IMR-90 (cell line): ENCODE measurements at regions not wholly inside any gene's neighbourhood (a gene's known extent, or its start where the extent isn't known, plus 50 kb on each side); places are given as distances from the start of the nearest gene placed in this dataset.

Source experiments
- ATAC-seq: fragments of 200-7000 bp; cut with Tn5 transposase; 2 replicates; pipeline ENCODE4 v1.9.1; 2020; ENCODE audit warnings: low read depth, mild to moderate bottlenecking, moderate library complexity
- BruUV-seq: library from RNA; stranded (reverse); fragments of 400-500 nt; replicated peaks from 2 replicates; lab custom pipeline; 2021; lab: Mats Ljungman, UMichigan
- CTCF ChIA-PET: fragments of 300-600 bp; formaldehyde crosslinking; extraction: SDS; loops from one replicate; lab custom pipeline; 2021; ENCODE audit warnings: antibody characterized with exemption; lab: Yijun Ruan, JAX
- POLR2A ChIA-PET: fragments of 300-600 bp; sonication (Branson Sonifier 250); formaldehyde crosslinking; loops from one replicate; lab custom pipeline; 2022; ENCODE audit warnings: antibody characterized with exemption; ENCODE audit not compliant: unreplicated experiment; lab: Charles Lee
- DNase-seq: peaks from one replicate; pipeline ENCODE4 v3.0.0; 2013
- H2AFZ ChIP-seq: replicated peaks from 2 replicates; pipeline ENCODE3; 2013; ENCODE audit warnings: low read length, mild to moderate bottlenecking; ENCODE audit not compliant: poor library complexity
- H2AK5ac ChIP-seq: 2 replicates; pipeline ENCODE4 v1.6.1; 2013; ENCODE audit warnings: low read depth, low read length, inconsistent platforms
- H2AK9ac ChIP-seq: replicated peaks from 2 replicates; pipeline ENCODE3; 2013; ENCODE audit warnings: mild to moderate bottlenecking, low read depth, low read length, moderate library complexity; ENCODE audit not compliant: poor library complexity
- H2BK120ac ChIP-seq: 2 replicates; pipeline ENCODE4 v1.6.1; 2013; ENCODE audit warnings: low read depth, low read length, inconsistent platforms
- H2BK15ac ChIP-seq: 3 replicates; pipeline ENCODE4 v1.6.1; 2013; ENCODE audit warnings: low read depth, low read length, inconsistent platforms
- H2BK20ac ChIP-seq: 2 replicates; pipeline ENCODE4 v1.6.1; 2013; ENCODE audit warnings: low read depth, mild to moderate bottlenecking, inconsistent platforms, low read length, moderate library complexity
- H2BK5ac ChIP-seq: 2 replicates; pipeline ENCODE4 v1.6.1; 2013; ENCODE audit warnings: mild to moderate bottlenecking, low read depth, low read length, inconsistent platforms; ENCODE audit not compliant: poor library complexity, severe bottlenecking
- H3K14ac ChIP-seq: replicated peaks from 2 replicates; pipeline ENCODE4 v1.6.1; 2013; ENCODE audit warnings: low read depth, low read length, inconsistent platforms
- H3K18ac ChIP-seq: 2 replicates; pipeline ENCODE4 v1.6.1; 2013; ENCODE audit warnings: low read depth, low read length, control low read depth
- H3K23ac ChIP-seq: 2 replicates; pipeline ENCODE4 v1.6.1; 2013; ENCODE audit warnings: low read depth, low read length, inconsistent platforms
- H3K27ac ChIP-seq: 2 replicates; pipeline ENCODE4 v1.5.1; 2013; ENCODE audit warnings: mild to moderate bottlenecking, control low read depth, low read length; ENCODE audit not compliant: insufficient read depth
- H3K27me3 ChIP-seq: 2 replicates; pipeline ENCODE4 v1.6.1; 2013; ENCODE audit warnings: low read length; ENCODE audit not compliant: control insufficient read depth, insufficient read depth
- H3K36me3 ChIP-seq: 2 replicates; pipeline ENCODE4 v1.6.1; 2013; ENCODE audit warnings: low read length, mixed read lengths; ENCODE audit not compliant: control insufficient read depth, insufficient read depth
- H3K4ac ChIP-seq: 2 replicates; pipeline ENCODE4 v1.6.1; 2013; ENCODE audit warnings: low read depth, low read length, inconsistent platforms
- H3K4me1 ChIP-seq: 2 replicates; pipeline ENCODE4 v1.6.1; 2013; ENCODE audit warnings: low read length, mixed read lengths; ENCODE audit not compliant: control insufficient read depth, insufficient read depth
- H3K4me2 ChIP-seq: 2 replicates; pipeline ENCODE4 v1.6.1; 2013; ENCODE audit warnings: low read depth, mild to moderate bottlenecking, control low read depth, low read length, moderate library complexity
- H3K4me3 ChIP-seq: 2 replicates; pipeline ENCODE4 v1.5.1; 2013; ENCODE audit warnings: low read depth, mild to moderate bottlenecking, control low read depth, low read length, moderate library complexity; ENCODE audit not compliant: insufficient read depth
- H3K56ac ChIP-seq: 2 replicates; pipeline ENCODE4 v1.6.1; 2013; ENCODE audit warnings: low read length, inconsistent platforms; ENCODE audit not compliant: insufficient read depth; ENCODE audit errors: extremely low read depth
- H3K79me1 ChIP-seq, 2 experiments: 2 replicates each; pipeline ENCODE4 v1.6.1; 2013; ENCODE audit warnings: low read length in 2 of 2, inconsistent platforms in 1 of 2, low read depth in 1 of 2
- H3K9ac ChIP-seq: 2 replicates; pipeline ENCODE4 v1.6.1; 2013; ENCODE audit warnings: low read depth, low read length, control low read depth
- H3K9me1 ChIP-seq: 2 replicates; pipeline ENCODE4 v1.6.1; 2013; ENCODE audit warnings: low read length, inconsistent platforms; ENCODE audit not compliant: insufficient read depth
- H3K9me3 ChIP-seq: 2 replicates; pipeline ENCODE4 v1.6.1; 2013; ENCODE audit warnings: low read length; ENCODE audit not compliant: control insufficient read depth, insufficient read depth
- H4K20me1 ChIP-seq: 2 replicates; pipeline ENCODE4 v1.6.1; 2013; ENCODE audit warnings: low read length, inconsistent platforms; ENCODE audit not compliant: insufficient read depth
- H4K5ac ChIP-seq: 2 replicates; pipeline ENCODE4 v1.6.1; 2013; ENCODE audit warnings: mild to moderate bottlenecking, low read depth, low read length, control low read depth
- H4K8ac ChIP-seq, 2 experiments: 2 replicates each; pipeline ENCODE4 v1.6.1; 2013; ENCODE audit warnings: low read depth in 2 of 2, low read length in 2 of 2, control low read depth in 1 of 2, inconsistent platforms in 1 of 2
- H4K91ac ChIP-seq: 2 replicates; pipeline ENCODE4 v1.6.1; 2013; ENCODE audit warnings: low read depth, low read length, inconsistent platforms; ENCODE audit not compliant: insufficient read depth
- BHLHE40 ChIP-seq: fragments of 150-350 bp; IDR thresholded peaks from 2 replicates; pipeline ENCODE4 v1.6.1; 2016; ENCODE audit warnings: mild to moderate bottlenecking, low read depth, low read length
- CEBPB ChIP-seq: IDR thresholded peaks from 2 replicates; pipeline ENCODE4 v1.6.1; 2012; ENCODE audit warnings: low read depth, low read length, improper control_type of control experiment
- FOS ChIP-seq: fragments of 150-350 bp; IDR thresholded peaks from 2 replicates; pipeline ENCODE4 v1.6.1; 2016; ENCODE audit warnings: low read depth, low read length
- MAZ ChIP-seq: IDR thresholded peaks from 2 replicates; pipeline ENCODE4 v1.6.1; 2012; ENCODE audit warnings: low read depth, mild to moderate bottlenecking, low read length, improper control_type of control experiment, moderate library complexity, borderline replicate concordance
- POLR2A ChIP-seq: IDR thresholded peaks from 2 replicates; pipeline ENCODE4 v1.6.1; 2012; ENCODE audit warnings: mild to moderate bottlenecking, low read depth, low read length
- RCOR1 ChIP-seq: IDR thresholded peaks from 2 replicates; pipeline ENCODE4 v1.6.1; 2012; ENCODE audit warnings: mild to moderate bottlenecking, low read length, improper control_type of control experiment; ENCODE audit not compliant: insufficient replicate concordance
- WGBS, 2 experiments: methylation state at CpG; one replicate each; pipeline versions ENCODE4 v1.1.5 to v1.1.7; 2013; ENCODE audit warnings: missing lambda C conversion rate in 2 of 2; ENCODE audit not compliant: insufficient read length in 1 of 2; ENCODE audit errors: extremely low coverage in 2 of 2; 5-methylcytosine and 5-hydroxymethylcytosine counted together
- dilution Hi-C: fragments of 300-500 bp; cut with HindIII; formaldehyde crosslinking; loops from one replicate; pipeline ENCODE4 v1.14.3; 2018; ENCODE audit warnings: low sequenced_read_pairs; ENCODE audit not compliant: unreplicated experiment
- in situ Hi-C: fragments of 300-500 bp; cut with MboI; formaldehyde crosslinking; loops from 3 replicates; pipeline ENCODE4 v1.14.3; 2019; ENCODE audit warnings: low sequenced_read_pairs, inconsistent platforms, mixed read lengths
- intact Hi-C: fragments of 100-400 bp; cut with micrococcal nuclease; formaldehyde crosslinking; loops from 2 replicates; pipeline ENCODE4 v1.10.0; 2022
- TF ChIP-seq, protein P1 (sequence below): fragments of 150-350 bp; IDR thresholded peaks from 2 replicates; pipeline ENCODE4 v1.6.1; 2016; ENCODE audit warnings: low read depth, mild to moderate bottlenecking, low read length, moderate library complexity, borderline replicate concordance
- TF ChIP-seq, protein P2 (sequence below): fragments of 150-350 bp; IDR thresholded peaks from 2 replicates; pipeline ENCODE4 v1.6.1; 2017; ENCODE audit warnings: mild to moderate bottlenecking, antibody characterized with exemption, low read length, low read depth
- TF ChIP-seq, protein P3 (sequence below): conservative IDR thresholded peaks from 2 replicates; pipeline ENCODE4 v1.5.1; 2012; ENCODE audit warnings: mild to moderate bottlenecking, low read depth, low read length, improper control_type of control experiment

DNA sequence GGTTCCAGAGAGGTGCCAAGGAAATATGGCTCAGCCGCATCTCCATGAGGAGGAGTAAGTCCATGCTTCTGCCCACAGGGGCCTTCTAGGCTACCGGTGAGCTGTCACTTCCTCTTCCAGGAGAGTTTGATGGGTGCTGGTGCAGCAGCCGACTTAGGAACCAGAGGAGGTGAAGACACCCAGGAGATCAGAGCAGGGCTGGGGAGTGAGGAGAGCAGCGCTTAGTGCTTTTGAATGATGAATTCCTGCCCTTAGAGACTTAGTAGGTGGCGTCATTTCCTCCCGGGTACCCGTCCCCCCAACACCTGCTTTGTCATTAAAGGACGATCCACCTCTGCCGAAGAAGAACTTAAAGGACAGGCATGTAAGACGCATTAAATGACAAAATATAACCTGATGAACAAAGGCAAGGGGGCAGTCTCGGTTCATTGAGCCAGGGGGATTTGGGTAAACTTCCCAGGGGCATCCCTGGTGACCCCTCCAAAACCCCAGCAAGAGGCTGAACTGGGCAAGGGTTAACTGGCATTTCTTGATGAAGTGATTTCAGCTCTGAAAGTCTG is 67.6 kb downstream of the HES1 start:
- H3K27me3 ChIP-seq: peaks cover 49% of the 10 kb centered on the region
- no peak overlapping the region for H3K9ac ChIP-seq
- no peak overlapping the region for H2BK20ac ChIP-seq
- intact Hi-C loops (no loop called here), dilution Hi-C loops (no loop called here), in situ Hi-C loops (no loop called here)
- H3K23ac ChIP-seq: no peak overlapping the region
- no peak overlapping the region for H2AFZ ChIP-seq
- H4K91ac ChIP-seq: no peak overlapping the region
- no peak overlapping the region for H2BK15ac ChIP-seq
- H3K9me1 ChIP-seq: no peaks in the 10 kb centered on the region
- no peak overlapping the region for H3K4me3 ChIP-seq
- 100% methylated on average over 1 of the region's 11 CpGs; no CpG with 5 or more reads in 1 of the 2 experiments for WGBS, 2 experiments
- ChIA-PET POLR2A (no interaction called here), CTCF (no interaction called here)
- no peak overlapping the region for H4K5ac ChIP-seq
- H3K4me1 ChIP-seq: no peaks in the 10 kb centered on the region
- BruUV-seq: no TSS peak
- H2AK9ac ChIP-seq: no peak overlapping the region
- no peak for ATAC-seq
- H4K8ac ChIP-seq: no peak overlapping the region
- H3K4me2 ChIP-seq: no peak overlapping the region
- DNase-seq: no peak
- TF ChIP-seq CEBPB (no peak), BHLHE40 (no peak), FOS (no peak), MAZ (no peak), RCOR1 (no peak), POLR2A (no peak)
- TF ChIP-seq, protein P1, sequence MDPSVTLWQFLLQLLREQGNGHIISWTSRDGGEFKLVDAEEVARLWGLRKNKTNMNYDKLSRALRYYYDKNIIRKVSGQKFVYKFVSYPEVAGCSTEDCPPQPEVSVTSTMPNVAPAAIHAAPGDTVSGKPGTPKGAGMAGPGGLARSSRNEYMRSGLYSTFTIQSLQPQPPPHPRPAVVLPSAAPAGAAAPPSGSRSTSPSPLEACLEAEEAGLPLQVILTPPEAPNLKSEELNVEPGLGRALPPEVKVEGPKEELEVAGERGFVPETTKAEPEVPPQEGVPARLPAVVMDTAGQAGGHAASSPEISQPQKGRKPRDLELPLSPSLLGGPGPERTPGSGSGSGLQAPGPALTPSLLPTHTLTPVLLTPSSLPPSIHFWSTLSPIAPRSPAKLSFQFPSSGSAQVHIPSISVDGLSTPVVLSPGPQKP: no peak
- TF ChIP-seq, protein P2, sequence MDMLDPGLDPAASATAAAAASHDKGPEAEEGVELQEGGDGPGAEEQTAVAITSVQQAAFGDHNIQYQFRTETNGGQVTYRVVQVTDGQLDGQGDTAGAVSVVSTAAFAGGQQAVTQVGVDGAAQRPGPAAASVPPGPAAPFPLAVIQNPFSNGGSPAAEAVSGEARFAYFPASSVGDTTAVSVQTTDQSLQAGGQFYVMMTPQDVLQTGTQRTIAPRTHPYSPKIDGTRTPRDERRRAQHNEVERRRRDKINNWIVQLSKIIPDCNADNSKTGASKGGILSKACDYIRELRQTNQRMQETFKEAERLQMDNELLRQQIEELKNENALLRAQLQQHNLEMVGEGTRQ: no peak
- TF ChIP-seq, protein P3, sequence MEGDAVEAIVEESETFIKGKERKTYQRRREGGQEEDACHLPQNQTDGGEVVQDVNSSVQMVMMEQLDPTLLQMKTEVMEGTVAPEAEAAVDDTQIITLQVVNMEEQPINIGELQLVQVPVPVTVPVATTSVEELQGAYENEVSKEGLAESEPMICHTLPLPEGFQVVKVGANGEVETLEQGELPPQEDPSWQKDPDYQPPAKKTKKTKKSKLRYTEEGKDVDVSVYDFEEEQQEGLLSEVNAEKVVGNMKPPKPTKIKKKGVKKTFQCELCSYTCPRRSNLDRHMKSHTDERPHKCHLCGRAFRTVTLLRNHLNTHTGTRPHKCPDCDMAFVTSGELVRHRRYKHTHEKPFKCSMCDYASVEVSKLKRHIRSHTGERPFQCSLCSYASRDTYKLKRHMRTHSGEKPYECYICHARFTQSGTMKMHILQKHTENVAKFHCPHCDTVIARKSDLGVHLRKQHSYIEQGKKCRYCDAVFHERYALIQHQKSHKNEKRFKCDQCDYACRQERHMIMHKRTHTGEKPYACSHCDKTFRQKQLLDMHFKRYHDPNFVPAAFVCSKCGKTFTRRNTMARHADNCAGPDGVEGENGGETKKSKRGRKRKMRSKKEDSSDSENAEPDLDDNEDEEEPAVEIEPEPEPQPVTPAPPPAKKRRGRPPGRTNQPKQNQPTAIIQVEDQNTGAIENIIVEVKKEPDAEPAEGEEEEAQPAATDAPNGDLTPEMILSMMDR: no peak
- H2BK120ac ChIP-seq: no peak overlapping the region
- no peak overlapping the region for H3K56ac ChIP-seq
- H2AK5ac ChIP-seq: no peak overlapping the region
- no peak overlapping the region for H3K27ac ChIP-seq
- H3K4ac ChIP-seq: no peak overlapping the region
- no peaks in the 10 kb centered on the region for H3K79me1 ChIP-seq
- H4K20me1 ChIP-seq: no peaks in the 10 kb centered on the region
- no peak overlapping the region for H3K18ac ChIP-seq
- H3K9me3 ChIP-seq: no peaks in the 10 kb centered on the region; the same call in 1 of the 2 replicates
- H3K36me3 ChIP-seq: no peaks in the 10 kb centered on the region
- H3K14ac ChIP-seq: no peak overlapping the region
- no peak overlapping the region for H2BK5ac ChIP-seq
